ENCODE measurements at regions not wholly inside any gene's neighbourhood (a gene's known extent, or its start where the extent isn't known, plus 50 kb on each side); places are given as distances from the start of the nearest gene placed in this dataset.
"Not testable (repeated sequence)": the region's sequence is repeated elsewhere in the genome, so short reads cannot be mapped to it uniquely, and the experiment has no call there.

DNA sequence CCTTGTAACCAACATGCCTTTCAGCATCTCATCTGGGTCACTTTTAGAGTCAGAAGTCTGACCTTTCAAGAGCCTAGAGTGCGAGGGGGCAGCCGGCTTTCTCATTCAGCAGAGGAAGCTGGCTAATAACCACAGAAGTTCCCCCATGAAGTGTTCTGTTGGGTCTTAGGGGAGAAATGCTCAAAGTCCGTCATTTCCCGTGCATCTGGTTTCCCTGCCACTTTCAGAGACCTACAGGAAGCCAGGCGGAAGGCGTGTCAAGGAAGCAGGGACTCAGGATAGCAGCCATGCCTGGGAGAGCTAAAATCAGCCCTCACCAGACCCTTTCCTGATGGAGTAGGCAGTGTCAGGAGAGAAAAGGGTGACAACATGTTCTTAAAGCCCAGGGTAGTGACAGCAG is 301.8 kb upstream of the ID2 start:
- intact Hi-C loops (cut with micrococcal nuclease; ENCODE audit: unreplicated experiment) = loop anchor here (10.0 kb wide), 4 partner anchors 205 to 1265 kb away; no protein-coding TSS in a partner anchor
- POLR2A ChIA-PET (ENCODE audit: low non-redundant PET) = no interaction called here
- no peaks in the 10 kb centered on the region for H3K36me3 ChIP-seq (ENCODE audit: insufficient read depth, low read length, poor library complexity, severe bottlenecking)
- TF ChIP-seq, protein P1, sequence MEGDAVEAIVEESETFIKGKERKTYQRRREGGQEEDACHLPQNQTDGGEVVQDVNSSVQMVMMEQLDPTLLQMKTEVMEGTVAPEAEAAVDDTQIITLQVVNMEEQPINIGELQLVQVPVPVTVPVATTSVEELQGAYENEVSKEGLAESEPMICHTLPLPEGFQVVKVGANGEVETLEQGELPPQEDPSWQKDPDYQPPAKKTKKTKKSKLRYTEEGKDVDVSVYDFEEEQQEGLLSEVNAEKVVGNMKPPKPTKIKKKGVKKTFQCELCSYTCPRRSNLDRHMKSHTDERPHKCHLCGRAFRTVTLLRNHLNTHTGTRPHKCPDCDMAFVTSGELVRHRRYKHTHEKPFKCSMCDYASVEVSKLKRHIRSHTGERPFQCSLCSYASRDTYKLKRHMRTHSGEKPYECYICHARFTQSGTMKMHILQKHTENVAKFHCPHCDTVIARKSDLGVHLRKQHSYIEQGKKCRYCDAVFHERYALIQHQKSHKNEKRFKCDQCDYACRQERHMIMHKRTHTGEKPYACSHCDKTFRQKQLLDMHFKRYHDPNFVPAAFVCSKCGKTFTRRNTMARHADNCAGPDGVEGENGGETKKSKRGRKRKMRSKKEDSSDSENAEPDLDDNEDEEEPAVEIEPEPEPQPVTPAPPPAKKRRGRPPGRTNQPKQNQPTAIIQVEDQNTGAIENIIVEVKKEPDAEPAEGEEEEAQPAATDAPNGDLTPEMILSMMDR (conservative IDR thresholded peaks at IDR 0.05; ENCODE audit: low read depth, low read length) = no peak
- TF ChIP-seq EZH2 (IDR thresholded peaks at IDR 0.05; ENCODE audit: borderline replicate concordance, low read depth, low read length, poor library complexity, severe bottlenecking) = no peak
- H3K9me3 ChIP-seq (ENCODE audit: low read depth, low read length, poor library complexity, severe bottlenecking) = no peaks in the 10 kb centered on the region
- no peaks in the 10 kb centered on the region for H3K27me3 ChIP-seq (replicated peaks; ENCODE audit: insufficient read depth, low read depth, low read length, poor library complexity)
- peaks cover 23% of the 10 kb centered on the region for H3K4me1 ChIP-seq (ENCODE audit: insufficient read depth, low read length, poor library complexity, severe bottlenecking)
- DNase-seq (ENCODE audit: low spot score) = no peak
- H3K4me3 ChIP-seq (ENCODE audit: low read depth, low read length, poor library complexity, severe bottlenecking) = no peak overlapping the region
- CTCF ChIA-PET = no interaction called here
- BruUV-seq (replicated peaks) = no TSS peak
- H3K27ac ChIP-seq (ENCODE audit: low read depth, low read length, poor library complexity, severe bottlenecking) = peak overlapping the region; percentile 32

DNA sequence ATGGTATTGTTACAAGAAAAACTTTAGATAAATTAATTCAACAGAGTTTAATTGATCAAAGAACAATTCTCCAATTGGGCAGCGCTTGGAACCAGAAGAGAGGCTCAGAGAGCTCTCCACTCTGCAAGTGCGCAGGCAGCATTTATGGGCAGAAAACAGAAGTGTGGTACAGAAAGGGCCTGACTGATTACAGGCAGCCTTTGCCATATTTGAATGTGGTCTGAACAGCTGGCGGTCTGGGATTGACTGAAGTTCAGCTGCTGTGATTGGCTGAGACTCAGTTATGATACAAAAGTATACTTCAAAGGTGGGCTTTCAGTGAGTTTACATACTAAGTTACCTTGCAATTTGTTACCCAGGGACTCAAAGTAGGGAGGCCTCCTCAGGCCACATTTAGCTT is 301.3 kb upstream of the ID2 start:
- CTCF ChIA-PET = no interaction called here
- intact Hi-C loops (cut with micrococcal nuclease; ENCODE audit: unreplicated experiment) = loop anchor here (10.0 kb wide), 4 partner anchors 206 to 1266 kb away; no protein-coding TSS in a partner anchor
- H3K27ac ChIP-seq (ENCODE audit: low read depth, low read length, poor library complexity, severe bottlenecking) = no peak overlapping the region

DNA sequence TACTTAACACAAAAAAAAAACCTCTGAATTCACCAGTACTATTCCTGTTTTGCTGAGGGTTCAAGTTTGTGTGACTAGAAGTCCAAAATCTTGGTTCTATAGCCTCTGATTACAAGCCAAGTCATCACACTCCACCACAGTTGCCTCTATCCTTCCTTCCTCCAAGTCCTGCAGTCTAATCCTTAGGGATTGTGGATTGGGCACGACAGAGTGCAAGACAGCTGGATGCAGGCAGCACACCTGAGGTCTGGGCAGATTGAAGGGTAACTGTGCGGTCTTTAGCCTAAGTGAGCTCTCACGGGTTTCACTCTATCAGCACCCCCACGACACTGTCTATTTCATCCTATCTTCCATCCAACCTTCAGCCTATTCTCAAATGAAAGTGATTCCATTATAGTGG is 299.4 kb upstream of the ID2 start:
- ChIA-PET POLR2A (ENCODE audit: low non-redundant PET) (no interaction called here), CTCF (no interaction called here)
- intact Hi-C loops (cut with micrococcal nuclease; ENCODE audit: unreplicated experiment) = loop anchor here (10.0 kb wide), 4 partner anchors 208 to 1268 kb away; no protein-coding TSS in a partner anchor
- H3K9me3 ChIP-seq (ENCODE audit: low read depth, low read length, poor library complexity, severe bottlenecking) = no peaks in the 10 kb centered on the region
- TF ChIP-seq, protein P1 (conservative IDR thresholded peaks at IDR 0.05; ENCODE audit: low read depth, low read length) = no peak
- no peak for TF ChIP-seq EZH2 (IDR thresholded peaks at IDR 0.05; ENCODE audit: borderline replicate concordance, low read depth, low read length, poor library complexity, severe bottlenecking)
- BruUV-seq (replicated peaks) = no TSS peak
- no peak overlapping the region for H3K27ac ChIP-seq (ENCODE audit: low read depth, low read length, poor library complexity, severe bottlenecking)
- H3K36me3 ChIP-seq (ENCODE audit: insufficient read depth, low read length, poor library complexity, severe bottlenecking) = no peaks in the 10 kb centered on the region
- no peaks in the 10 kb centered on the region for H3K27me3 ChIP-seq (replicated peaks; ENCODE audit: insufficient read depth, low read depth, low read length, poor library complexity)
- no peak overlapping the region for H3K4me3 ChIP-seq (ENCODE audit: low read depth, low read length, poor library complexity, severe bottlenecking)
- DNase-seq (ENCODE audit: low spot score) = no peak
- H3K4me1 ChIP-seq (ENCODE audit: insufficient read depth, low read length, poor library complexity, severe bottlenecking) = peaks cover 26% of the 10 kb centered on the region

More for the DNA sequence above, 301.3 kb upstream of the ID2 start:
- Histone ChIP-seq H3K27me3 (replicated peaks; ENCODE audit: insufficient read depth, low read depth, low read length, poor library complexity) (no peaks in the 10 kb centered on the region), H3K4me3 (ENCODE audit: low read depth, low read length, poor library complexity, severe bottlenecking) (no peak overlapping the region), H3K4me1 (ENCODE audit: insufficient read depth, low read length, poor library complexity, severe bottlenecking) (peaks cover 23% of the 10 kb centered on the region), H3K36me3 (ENCODE audit: insufficient read depth, low read length, poor library complexity, severe bottlenecking) (no peaks in the 10 kb centered on the region), H3K9me3 (ENCODE audit: low read depth, low read length, poor library complexity, severe bottlenecking) (no peaks in the 10 kb centered on the region)
- POLR2A ChIA-PET (ENCODE audit: low non-redundant PET) = no interaction called here
- DNase-seq (ENCODE audit: low spot score) = no peak
- TF ChIP-seq EZH2 (IDR thresholded peaks at IDR 0.05; ENCODE audit: borderline replicate concordance, low read depth, low read length, poor library complexity, severe bottlenecking) = no peak
- TF ChIP-seq, protein P1 (conservative IDR thresholded peaks at IDR 0.05; ENCODE audit: low read depth, low read length) = no peak
- no TSS peak for BruUV-seq (replicated peaks)

DNA sequence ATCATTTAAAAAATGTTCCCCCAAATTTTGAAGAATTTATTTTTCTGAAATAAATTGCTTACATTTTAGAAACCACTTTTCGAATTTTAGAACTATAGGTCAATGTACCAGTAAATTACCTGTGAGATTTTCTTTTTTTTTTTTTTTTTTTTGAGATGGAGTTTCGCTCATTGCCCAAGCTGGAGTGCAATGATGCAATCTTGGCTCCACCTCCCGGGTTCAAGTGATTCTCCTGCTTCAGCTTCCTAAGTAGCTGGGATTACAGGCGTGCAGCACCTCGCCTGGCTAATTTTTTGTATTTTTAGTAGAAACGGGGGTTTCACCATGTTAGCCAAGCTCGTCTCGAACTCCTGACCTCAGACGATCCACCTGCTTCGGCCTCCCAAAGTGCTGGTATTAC is 295.1 kb upstream of the ID2 start:
- intact Hi-C loops (cut with micrococcal nuclease; ENCODE audit: unreplicated experiment) = loop anchor here (5.0 to 10.0 kb wide), 5 partner anchors 212 to 1272 kb away; no protein-coding TSS in a partner anchor

More for the DNA sequence above, 295.1 kb upstream of the ID2 start:
- H3K4me3 ChIP-seq (ENCODE audit: low read depth, low read length, poor library complexity, severe bottlenecking); H3K36me3 ChIP-seq (ENCODE audit: insufficient read depth, low read length, poor library complexity, severe bottlenecking); H3K27me3 ChIP-seq (replicated peaks; ENCODE audit: insufficient read depth, low read depth, low read length, poor library complexity); DNase-seq (ENCODE audit: low spot score); BruUV-seq (replicated peaks); H3K9me3 ChIP-seq (ENCODE audit: low read depth, low read length, poor library complexity, severe bottlenecking); POLR2A ChIA-PET (ENCODE audit: low non-redundant PET); CTCF ChIA-PET: not testable (repeated sequence)
- Histone ChIP-seq H3K4me1 (ENCODE audit: insufficient read depth, low read length, poor library complexity, severe bottlenecking) (peaks cover 36% of the 10 kb centered on the region), H3K27ac (ENCODE audit: low read depth, low read length, poor library complexity, severe bottlenecking) (peak overlapping the region; percentile 95)
